ENCODE measurements at regions not wholly inside any gene's neighbourhood (a gene's known extent, or its start where the extent isn't known, plus 50 kb on each side); places are given as distances from the start of the nearest gene placed in this dataset.

GRCh38 chr3:69441040-69441439 is 55.2 kb upstream of the FRMD4B start:
- Histone ChIP-seq H3K4me1 (peaks cover 17% of the 10 kb centered on the region), H3K27me3 (replicated peaks; ENCODE audit: control insufficient read depth, insufficient read depth, low read length) (no peaks in the 10 kb centered on the region), H3K9me3 (peaks cover 5% of the 10 kb centered on the region; the same call in 1 of the 2 replicates), H3K36me3 (ENCODE audit: control insufficient read depth, insufficient read depth, low read length) (no peaks in the 10 kb centered on the region), H3K4me3 (ENCODE audit: low read depth, low read length) (no peak overlapping the region)
- CTCF ChIA-PET, result interaction anchor here (0.6 to 1.1 kb wide), 3 partner anchors 21 to 414 kb away, joined by 3 to 7 read pairs (median 3); no protein-coding TSS in a partner anchor
- Mint-ChIP-seq H3K27ac (ENCODE audit: unreplicated experiment) (no peak overlapping the region), H3K27me3 (ENCODE audit: insufficient read depth, unreplicated experiment) (no peaks in the 10 kb centered on the region), H3K36me3 (ENCODE audit: insufficient read depth, unreplicated experiment) (no peaks in the 10 kb centered on the region), H3K4me3 (ENCODE audit: unreplicated experiment) (no peak overlapping the region), H3K4me1 (ENCODE audit: low read depth, unreplicated experiment) (peaks cover 7% of the 10 kb centered on the region), H3K9me3 (ENCODE audit: unreplicated experiment) (no peaks in the 10 kb centered on the region)
- BruUV-seq (replicated peaks), result no TSS peak
- no peak for TF ChIP-seq CTCF (IDR thresholded peaks at IDR 0.05; ENCODE audit: insufficient read depth in 1 of 2, low read depth in 1 of 2, low read length in 1 of 2, severe bottlenecking in 1 of 2, unreplicated experiment in 1 of 2)
- intact Hi-C loops (cut with micrococcal nuclease; ENCODE audit: unreplicated experiment), result loop anchor here (5.0 kb wide), 1 partner anchor 231 kb away; no protein-coding TSS in a partner anchor
- POLR2A ChIA-PET, result no interaction called here
- no peak for DNase-seq

- Mint-ChIP-seq H3K27me3 (ENCODE audit: insufficient read depth, unreplicated experiment) (no peaks in the 10 kb centered on the region), H3K9me3 (ENCODE audit: unreplicated experiment) (no peaks in the 10 kb centered on the region), H3K36me3 (ENCODE audit: insufficient read depth, unreplicated experiment) (no peaks in the 10 kb centered on the region), H3K4me3 (ENCODE audit: unreplicated experiment) (no peak overlapping the region), H3K4me1 (ENCODE audit: low read depth, unreplicated experiment) (peaks cover 7% of the 10 kb centered on the region), H3K27ac (ENCODE audit: unreplicated experiment) (no peak overlapping the region)
- Histone ChIP-seq H3K27me3 (replicated peaks; ENCODE audit: control insufficient read depth, insufficient read depth, low read length) (no peaks in the 10 kb centered on the region), H3K4me1 (peaks cover 17% of the 10 kb centered on the region), H3K9me3 (peaks cover 5% of the 10 kb centered on the region; the same call in 1 of the 2 replicates), H3K4me3 (ENCODE audit: low read depth, low read length) (no peak overlapping the region), H3K36me3 (ENCODE audit: control insufficient read depth, insufficient read depth, low read length) (no peaks in the 10 kb centered on the region)
- DNase-seq, result no peak
- BruUV-seq (replicated peaks), result no TSS peak
- ChIA-PET CTCF (interaction anchor here (0.7 to 0.9 kb wide), 2 partner anchors 277 to 388 kb away, joined by 3 to 5 read pairs; no protein-coding TSS in a partner anchor), POLR2A (no interaction called here)
- TF ChIP-seq CTCF (IDR thresholded peaks at IDR 0.05; ENCODE audit: insufficient read depth in 1 of 2, low read depth in 1 of 2, low read length in 1 of 2, severe bottlenecking in 1 of 2, unreplicated experiment in 1 of 2), result peak; percentile 67 to 73
- intact Hi-C loops (cut with micrococcal nuclease; ENCODE audit: unreplicated experiment), result loop anchor here (1.0 to 5.0 kb wide), 2 partner anchors 13 to 233 kb away; no protein-coding TSS in a partner anchor
Observed at GRCh38 chr3:69439643-69440270, 53.9 kb upstream of the FRMD4B start.

- Mint-ChIP-seq H3K27ac (ENCODE audit: unreplicated experiment) (no peak overlapping the region), H3K9me3 (ENCODE audit: unreplicated experiment) (no peaks in the 10 kb centered on the region), H3K27me3 (ENCODE audit: insufficient read depth, unreplicated experiment) (no peaks in the 10 kb centered on the region), H3K36me3 (ENCODE audit: insufficient read depth, unreplicated experiment) (no peaks in the 10 kb centered on the region), H3K4me1 (ENCODE audit: low read depth, unreplicated experiment) (peaks cover 19% of the 10 kb centered on the region), H3K4me3 (ENCODE audit: unreplicated experiment) (no peak overlapping the region)
- POLR2A ChIA-PET, result no interaction called here
- CTCF ChIA-PET, result no interaction called here
- intact Hi-C loops (cut with micrococcal nuclease; ENCODE audit: unreplicated experiment), result no loop called here
- no peaks in the 10 kb centered on the region for H3K9me3 ChIP-seq
- no TSS peak for BruUV-seq (replicated peaks)
- H3K36me3 ChIP-seq (ENCODE audit: control insufficient read depth, insufficient read depth, low read length), result no peaks in the 10 kb centered on the region
- no peak for TF ChIP-seq CTCF (IDR thresholded peaks at IDR 0.05; ENCODE audit: insufficient read depth in 1 of 2, low read depth in 1 of 2, low read length in 1 of 2, severe bottlenecking in 1 of 2, unreplicated experiment in 1 of 2)
- DNase-seq, result no peak
- no peak overlapping the region for H3K4me3 ChIP-seq (ENCODE audit: low read depth, low read length)
- H3K4me1 ChIP-seq, result peaks cover 21% of the 10 kb centered on the region
- no peaks in the 10 kb centered on the region for H3K27me3 ChIP-seq (replicated peaks; ENCODE audit: control insufficient read depth, insufficient read depth, low read length)
Observed at GRCh38 chr3:69438476-69438875, 52.6 kb upstream of the FRMD4B start.
